ENCODE measurements at regions not wholly inside any gene's neighbourhood (a gene's known extent, or its start where the extent isn't known, plus 50 kb on each side); places are given as distances from the start of the nearest gene placed in this dataset.

DNA sequence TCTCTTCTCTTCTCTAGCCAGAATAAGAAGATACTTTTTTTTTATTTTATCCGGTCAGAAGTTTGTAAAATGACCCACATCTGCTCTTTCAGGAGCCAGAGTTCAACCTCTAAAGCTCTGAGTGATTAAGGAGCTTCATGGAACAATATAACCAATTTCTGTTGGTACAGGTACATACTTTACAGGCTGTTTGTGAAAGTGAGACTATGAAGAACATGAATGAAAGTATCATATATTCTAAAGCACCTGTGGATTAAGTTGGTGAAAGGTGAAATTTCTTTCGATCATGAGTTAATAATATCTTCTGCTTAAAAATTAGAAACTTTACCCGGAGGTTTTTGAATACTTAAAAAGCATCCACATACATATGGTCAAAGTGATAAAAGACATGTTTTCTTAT, 65.2 kb downstream of the DMRT2 start:
- Mint-ChIP-seq H3K36me3 (ENCODE audit: low read depth) (no peaks in the 10 kb centered on the region), H3K27ac (ENCODE audit: unreplicated experiment) (no peak overlapping the region), H3K9me3 (ENCODE audit: low read depth) (peaks cover 11% of the 10 kb centered on the region), H3K27me3 (ENCODE audit: low read depth) (no peaks in the 10 kb centered on the region), H3K4me1 (ENCODE audit: low read depth) (no peaks in the 10 kb centered on the region), H3K4me3 (ENCODE audit: unreplicated experiment) (no peak overlapping the region)
- TF ChIP-seq CTCF (IDR thresholded peaks at IDR 0.05), result no peak
- DNase-seq (ENCODE audit: low spot score), result no peak

- no peak overlapping the region for H3K4me3 Mint-ChIP-seq (ENCODE audit: unreplicated experiment)
- no peak overlapping the region for H3K27ac Mint-ChIP-seq (ENCODE audit: unreplicated experiment)
- DNase-seq (ENCODE audit: low spot score), result no peak
- peaks cover 3% of the 10 kb centered on the region for H3K9me3 Mint-ChIP-seq (ENCODE audit: low read depth)
- no peaks in the 10 kb centered on the region for H3K4me1 Mint-ChIP-seq (ENCODE audit: low read depth)
- no peaks in the 10 kb centered on the region for H3K27me3 Mint-ChIP-seq (ENCODE audit: low read depth)
- H3K36me3 Mint-ChIP-seq (ENCODE audit: low read depth), result no peaks in the 10 kb centered on the region
- TF ChIP-seq CTCF (IDR thresholded peaks at IDR 0.05), result no peak
Observed at GRCh38 chr9:1117439-1117838, 67.3 kb downstream of the DMRT2 start.

GRCh38 chr9:1120500-1121165, 70.5 kb downstream of the DMRT2 start:
- TF ChIP-seq CTCF (IDR thresholded peaks at IDR 0.05), result no peak
- Mint-ChIP-seq H3K36me3 (ENCODE audit: low read depth) (no peaks in the 10 kb centered on the region), H3K27ac (ENCODE audit: unreplicated experiment) (no peak overlapping the region), H3K4me1 (ENCODE audit: low read depth) (no peaks in the 10 kb centered on the region), H3K27me3 (ENCODE audit: low read depth) (no peaks in the 10 kb centered on the region), H3K9me3 (ENCODE audit: low read depth) (no peaks in the 10 kb centered on the region), H3K4me3 (ENCODE audit: unreplicated experiment) (no peak overlapping the region)
- DNase-seq (ENCODE audit: low spot score), result no peak

DNA sequence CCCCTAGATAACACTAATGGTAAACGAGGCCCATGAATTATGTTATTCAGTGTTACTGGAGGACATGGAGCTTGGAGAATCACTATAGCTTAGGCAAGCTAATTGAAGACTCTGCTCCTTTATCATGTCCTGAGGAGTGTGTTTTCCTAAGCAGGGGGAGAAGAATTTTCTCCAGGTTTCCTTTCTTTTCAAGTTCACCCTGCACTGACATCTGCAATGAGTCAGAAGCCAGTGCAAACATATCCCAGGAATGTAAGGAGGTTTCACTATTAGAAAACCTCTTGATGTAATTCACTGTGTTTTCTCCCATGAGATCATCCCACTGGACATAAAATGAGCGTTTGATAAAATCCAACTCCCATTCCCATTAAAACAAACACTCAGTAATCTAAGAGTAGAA, 75.6 kb downstream of the DMRT2 start:
- no peaks in the 10 kb centered on the region for H3K36me3 Mint-ChIP-seq (ENCODE audit: low read depth)
- no peak for DNase-seq (ENCODE audit: low spot score)
- TF ChIP-seq CTCF (IDR thresholded peaks at IDR 0.05), result no peak
- peaks cover 7% of the 10 kb centered on the region for H3K9me3 Mint-ChIP-seq (ENCODE audit: low read depth)
- H3K4me1 Mint-ChIP-seq (ENCODE audit: low read depth), result no peaks in the 10 kb centered on the region
- no peaks in the 10 kb centered on the region for H3K27me3 Mint-ChIP-seq (ENCODE audit: low read depth)
- H3K27ac Mint-ChIP-seq (ENCODE audit: unreplicated experiment), result no peak overlapping the region
- no peak overlapping the region for H3K4me3 Mint-ChIP-seq (ENCODE audit: unreplicated experiment)

GRCh38 chr9:1128046-1128445, 77.9 kb downstream of the DMRT2 start:
- no peak for TF ChIP-seq CTCF (IDR thresholded peaks at IDR 0.05)
- no peaks in the 10 kb centered on the region for H3K36me3 Mint-ChIP-seq (ENCODE audit: low read depth)
- DNase-seq (ENCODE audit: low spot score), result no peak
- no peaks in the 10 kb centered on the region for H3K27me3 Mint-ChIP-seq (ENCODE audit: low read depth)
- H3K27ac Mint-ChIP-seq (ENCODE audit: unreplicated experiment), result no peak overlapping the region
- no peaks in the 10 kb centered on the region for H3K4me1 Mint-ChIP-seq (ENCODE audit: low read depth)
- H3K9me3 Mint-ChIP-seq (ENCODE audit: low read depth), result peaks cover 14% of the 10 kb centered on the region
- H3K4me3 Mint-ChIP-seq (ENCODE audit: unreplicated experiment), result no peak overlapping the region
